Stomach (tissue), 8 donors: ENCODE measurements at regions not wholly inside any gene's neighbourhood (a gene's known extent, or its start where the extent isn't known, plus 50 kb on each side); places are given as distances from the start of the nearest gene placed in this dataset.
A peak's percentile ranks its signal among the peaks of the same experiment; 100 is the strongest.
"Not testable (repeated sequence)": the region's sequence is repeated elsewhere in the genome, so short reads cannot be mapped to it uniquely, and the experiment has no call there.

Source experiments
- DNase-seq, 2 donors: peaks; one replicate each; pipeline versions ENCODE4 v3.0.0 to v3.0.0-alpha.2; 2013 to 2019
- H3K27ac ChIP-seq, 5 donors: fragments of 200-600 bp in 4 of 5; sonication (generic) in 4 of 5; one replicate each; pipeline ENCODE4 v1.5.1; 2013 to 2019; ENCODE audit warnings: mild to moderate bottlenecking in 1 of 5, moderate library complexity in 1 of 5
- H3K27me3 ChIP-seq, 3 donors: fragments of 200-600 bp; sonication (generic); one replicate each; pipeline ENCODE4 v1.5.1; 2017 to 2019; ENCODE audit warnings: mixed run types in 1 of 3
- H3K36me3 ChIP-seq, 4 donors: fragments of 200-600 bp; sonication (generic); 1 replicate in 3 of 4; 2 replicates in 1 of 4; pipeline ENCODE4 v1.5.1; 2016 to 2019
- H3K4me1 ChIP-seq, 4 donors: fragments of 200-600 bp; sonication (generic); one replicate each; pipeline ENCODE4 v1.5.1; 2016 to 2019
- H3K4me3 ChIP-seq, 4 donors: fragments of 200-600 bp; sonication (generic) in 3 of 4; one replicate each; pipeline ENCODE4 v1.5.1; 2016 to 2019; ENCODE audit warnings: mild to moderate bottlenecking in 1 of 4
- H3K9me3 ChIP-seq, 4 donors: fragments of 200-600 bp; sonication (generic); one replicate each; pipeline ENCODE4 v1.5.1; 2016 to 2019
- CTCF ChIP-seq, 7 experiments: fragments of 450-650 bp in 4 of 7; fragments of 200-600 bp in 3 of 7; sonication (generic) in 3 of 7; IDR thresholded peaks; one replicate each; pipeline ENCODE4 v1.5.1; 2016 to 2019; ENCODE audit warnings: antibody characterized with exemption in 7 of 7, control low read depth in 2 of 7, mild to moderate bottlenecking in 1 of 7
- EP300 ChIP-seq: sonication (generic); formaldehyde crosslinking; IDR thresholded peaks from one replicate; pipeline ENCODE4 v1.6.1; 2017; ENCODE audit warnings: antibody characterized with exemption
- POLR2A ChIP-seq, 4 donors: fragments of 450-650 bp; IDR thresholded peaks; one replicate each; pipeline ENCODE4 v1.6.1; 2016; ENCODE audit warnings: antibody characterized with exemption in 4 of 4, control low read depth in 2 of 4, mild to moderate bottlenecking in 1 of 4, moderate library complexity in 1 of 4
- POLR2AphosphoS5 ChIP-seq, 3 donors: sonication (generic); formaldehyde crosslinking; IDR thresholded peaks; one replicate each; pipeline ENCODE4 v1.6.1; 2016; ENCODE audit warnings: antibody characterized with exemption in 3 of 3
- WGBS, 5 donors: extraction: QIAGEN DNeasy Blood & Tissue Kit in 3 of 5; methylation state at CpG; one replicate each; pipeline versions ENCODE4 v1.1.5 to v1.1.7; 2013 to 2018; 5-methylcytosine and 5-hydroxymethylcytosine counted together
- intact Hi-C: fragments of 100-400 bp; cut with DNase I; formaldehyde crosslinking; loops from one replicate; pipeline ENCODE4 v1.15.1; 2023; ENCODE audit warnings: low total_unique reads
- donor health status: healthy with polysubstance abuse.
- donor health status: Bipolar disorder and iron deficiency.
- donor health status: healthy.

DNA sequence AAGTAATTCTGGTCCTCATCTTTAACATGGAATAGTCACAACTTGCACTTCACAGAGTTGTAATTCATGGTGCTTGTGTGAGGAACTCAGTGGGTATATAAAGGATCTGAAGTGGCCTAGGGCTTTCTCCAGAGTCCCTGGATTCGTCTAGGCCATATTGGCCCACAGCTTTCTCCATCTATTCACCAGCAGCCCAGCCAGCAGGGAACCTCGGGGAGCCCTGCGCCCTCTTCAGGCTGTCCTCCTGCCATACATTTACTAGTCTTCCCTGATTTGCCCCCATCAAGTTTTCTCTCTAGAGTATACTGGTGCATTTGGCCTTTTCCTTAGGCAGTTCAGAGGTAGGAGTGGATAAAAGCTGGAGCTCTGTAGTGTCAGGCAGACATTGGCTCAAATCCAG is 278.3 kb downstream of the MYCN start:
- WGBS, 5 donors, result 14 to 37% (median 19%) methylated on average over 3 of the region's 3 CpGs
- no peak overlapping the region for H3K4me3 ChIP-seq
- intact Hi-C loops, result no loop called here
- DNase-seq, result peak; percentile 67 to 69
- TF ChIP-seq POLR2A (IDR thresholded peaks at IDR 0.05), result no peak
- TF ChIP-seq EP300, result no peak
- no peak for TF ChIP-seq POLR2AphosphoS5 (IDR thresholded peaks at IDR 0.05)
- peak in 4 of 7 experiments; percentile 25 to 59 (median 52) for TF ChIP-seq CTCF (IDR thresholded peaks at IDR 0.05)
- H3K27me3 ChIP-seq, result no peaks in the 10 kb centered on the region
- H3K36me3 ChIP-seq, result no peaks in the 10 kb centered on the region
- no peak overlapping the region for H3K27ac ChIP-seq
- no peaks in the 10 kb centered on the region for H3K4me1 ChIP-seq
- no peaks in the 10 kb centered on the region for H3K9me3 ChIP-seq

- H3K36me3 ChIP-seq, result no peaks in the 10 kb centered on the region
- intact Hi-C loops, result no loop called here
- 77 to 83% (median 82%) methylated on average over 5 of the region's 5 CpGs for WGBS, 5 donors
- no peaks in the 10 kb centered on the region for H3K9me3 ChIP-seq
- H3K27ac ChIP-seq, result no peak overlapping the region
- H3K27me3 ChIP-seq, result no peaks in the 10 kb centered on the region
- DNase-seq, result no peak
- no peak for TF ChIP-seq POLR2AphosphoS5 (IDR thresholded peaks at IDR 0.05)
- H3K4me3 ChIP-seq, result no peak overlapping the region
- no peaks in the 10 kb centered on the region for H3K4me1 ChIP-seq
These were observed 277.8 kb downstream of the MYCN start for GRCh38 chr2:16218161-16218560.

DNA sequence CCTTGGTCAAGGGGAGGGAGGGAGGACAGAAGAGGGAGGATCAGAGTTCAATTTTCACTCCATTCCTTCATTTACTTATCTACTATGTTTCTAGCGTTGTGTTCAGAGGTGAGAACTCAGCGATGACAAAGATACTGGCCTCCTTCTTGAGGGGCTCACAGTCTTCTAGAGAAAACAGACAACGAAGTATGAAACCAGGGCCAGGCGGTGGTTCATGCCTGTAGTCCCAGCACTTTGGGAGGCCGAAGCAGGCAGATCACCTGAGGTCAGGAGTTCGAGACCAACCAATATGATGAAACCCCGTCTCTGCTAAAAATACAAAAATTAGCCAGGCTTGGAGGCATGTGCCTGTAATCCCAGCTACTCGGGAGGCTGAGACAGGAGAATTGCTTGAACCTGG is 277.4 kb downstream of the MYCN start:
- H3K27me3 ChIP-seq, DNase-seq, intact Hi-C loops, H3K9me3 ChIP-seq, H3K4me1 ChIP-seq, H3K27ac ChIP-seq, H3K36me3 ChIP-seq, H3K4me3 ChIP-seq: not testable (repeated sequence)
- WGBS, 5 donors, result 93 to 98% (median 95%) methylated on average over 8 of the region's 8 CpGs

- Histone ChIP-seq H3K27ac (no peak overlapping the region), H3K27me3 (no peaks in the 10 kb centered on the region), H3K9me3 (no peaks in the 10 kb centered on the region), H3K4me1 (no peaks in the 10 kb centered on the region), H3K36me3 (no peaks in the 10 kb centered on the region), H3K4me3 (no peak overlapping the region)
- intact Hi-C loops, result no loop called here
- TF ChIP-seq POLR2A (IDR thresholded peaks at IDR 0.05) (no peak), EP300 (no peak), POLR2AphosphoS5 (IDR thresholded peaks at IDR 0.05) (no peak), CTCF (IDR thresholded peaks at IDR 0.05) (no peak)
- DNase-seq, result no peak
- WGBS, 5 donors, result 85 to 95% (median 90%) methylated on average over 4 of the region's 4 CpGs
These were observed 276.9 kb downstream of the MYCN start for GRCh38 chr2:16217291-16217690.

- intact Hi-C loops, result no loop called here
- Histone ChIP-seq H3K36me3 (no peaks in the 10 kb centered on the region), H3K9me3 (no peaks in the 10 kb centered on the region), H3K4me3 (no peak overlapping the region), H3K4me1 (no peaks in the 10 kb centered on the region), H3K27ac (no peak overlapping the region), H3K27me3 (no peaks in the 10 kb centered on the region)
- 72 to 90% (median 87%) methylated on average over 11 of the region's 11 CpGs for WGBS, 5 donors
- TF ChIP-seq POLR2AphosphoS5 (IDR thresholded peaks at IDR 0.05) (no peak), CTCF (IDR thresholded peaks at IDR 0.05) (no peak), POLR2A (IDR thresholded peaks at IDR 0.05) (no peak), EP300 (no peak)
- DNase-seq, result no peak
These were observed 276.2 kb downstream of the MYCN start for GRCh38 chr2:16216558-16216945.
